ENCODE measurements at regions not wholly inside any gene's neighbourhood (a gene's known extent, or its start where the extent isn't known, plus 50 kb on each side); places are given as distances from the start of the nearest gene placed in this dataset.

DNA sequence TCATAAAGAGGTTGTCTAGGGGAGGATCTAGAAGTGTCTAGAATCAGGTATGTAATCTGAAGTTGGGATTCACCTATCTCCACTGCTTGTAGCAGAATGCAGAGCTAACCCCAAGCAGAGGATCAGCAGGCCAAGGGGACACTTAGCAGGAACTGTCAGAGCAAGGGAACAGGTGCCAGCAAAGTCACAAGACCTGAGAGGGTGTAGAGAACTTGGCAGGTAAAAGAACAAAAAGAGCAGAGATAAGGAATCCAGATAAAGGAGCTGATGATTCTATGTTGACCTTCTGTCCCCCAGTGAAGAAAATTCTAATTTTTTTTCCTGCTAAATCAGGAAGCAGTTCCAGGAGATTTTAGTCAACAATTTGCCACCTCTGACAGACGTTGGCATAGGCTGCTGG, 91.4 kb upstream of the CCDC71L start:
- TF ChIP-seq, protein P1, sequence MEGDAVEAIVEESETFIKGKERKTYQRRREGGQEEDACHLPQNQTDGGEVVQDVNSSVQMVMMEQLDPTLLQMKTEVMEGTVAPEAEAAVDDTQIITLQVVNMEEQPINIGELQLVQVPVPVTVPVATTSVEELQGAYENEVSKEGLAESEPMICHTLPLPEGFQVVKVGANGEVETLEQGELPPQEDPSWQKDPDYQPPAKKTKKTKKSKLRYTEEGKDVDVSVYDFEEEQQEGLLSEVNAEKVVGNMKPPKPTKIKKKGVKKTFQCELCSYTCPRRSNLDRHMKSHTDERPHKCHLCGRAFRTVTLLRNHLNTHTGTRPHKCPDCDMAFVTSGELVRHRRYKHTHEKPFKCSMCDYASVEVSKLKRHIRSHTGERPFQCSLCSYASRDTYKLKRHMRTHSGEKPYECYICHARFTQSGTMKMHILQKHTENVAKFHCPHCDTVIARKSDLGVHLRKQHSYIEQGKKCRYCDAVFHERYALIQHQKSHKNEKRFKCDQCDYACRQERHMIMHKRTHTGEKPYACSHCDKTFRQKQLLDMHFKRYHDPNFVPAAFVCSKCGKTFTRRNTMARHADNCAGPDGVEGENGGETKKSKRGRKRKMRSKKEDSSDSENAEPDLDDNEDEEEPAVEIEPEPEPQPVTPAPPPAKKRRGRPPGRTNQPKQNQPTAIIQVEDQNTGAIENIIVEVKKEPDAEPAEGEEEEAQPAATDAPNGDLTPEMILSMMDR (conservative IDR thresholded peaks at IDR 0.05; ENCODE audit: low read length): no peak
- TF ChIP-seq EZH2phosphoT487 (IDR thresholded peaks at IDR 0.05; ENCODE audit: borderline replicate concordance, low read depth, low read length): no peak
